ENCODE measurements at regions not wholly inside any gene's neighbourhood (a gene's known extent, or its start where the extent isn't known, plus 50 kb on each side); places are given as distances from the start of the nearest gene placed in this dataset.

DNA sequence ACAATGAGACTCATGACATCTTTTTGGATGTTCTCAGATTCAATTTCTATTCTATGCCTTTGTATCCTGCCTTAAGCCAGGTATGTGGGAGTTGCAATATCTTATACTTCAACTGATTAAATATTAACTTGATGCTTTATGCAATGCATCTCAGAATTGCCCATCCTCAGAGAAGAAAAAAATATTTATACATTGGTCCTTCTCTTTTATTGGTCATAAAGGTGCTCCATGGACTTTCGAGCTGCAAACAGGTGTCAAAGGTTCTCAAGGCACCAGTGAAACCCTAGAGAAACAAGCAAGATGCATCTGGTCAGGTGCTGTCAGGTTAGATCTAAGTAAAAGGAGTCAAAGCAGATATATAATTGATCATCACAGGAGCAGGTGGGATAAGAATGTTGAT lies 690.5 kb downstream of the PLCL1 start:
- no peak for TF ChIP-seq POLR2A (IDR thresholded peaks at IDR 0.05)
- TF ChIP-seq, protein P1, sequence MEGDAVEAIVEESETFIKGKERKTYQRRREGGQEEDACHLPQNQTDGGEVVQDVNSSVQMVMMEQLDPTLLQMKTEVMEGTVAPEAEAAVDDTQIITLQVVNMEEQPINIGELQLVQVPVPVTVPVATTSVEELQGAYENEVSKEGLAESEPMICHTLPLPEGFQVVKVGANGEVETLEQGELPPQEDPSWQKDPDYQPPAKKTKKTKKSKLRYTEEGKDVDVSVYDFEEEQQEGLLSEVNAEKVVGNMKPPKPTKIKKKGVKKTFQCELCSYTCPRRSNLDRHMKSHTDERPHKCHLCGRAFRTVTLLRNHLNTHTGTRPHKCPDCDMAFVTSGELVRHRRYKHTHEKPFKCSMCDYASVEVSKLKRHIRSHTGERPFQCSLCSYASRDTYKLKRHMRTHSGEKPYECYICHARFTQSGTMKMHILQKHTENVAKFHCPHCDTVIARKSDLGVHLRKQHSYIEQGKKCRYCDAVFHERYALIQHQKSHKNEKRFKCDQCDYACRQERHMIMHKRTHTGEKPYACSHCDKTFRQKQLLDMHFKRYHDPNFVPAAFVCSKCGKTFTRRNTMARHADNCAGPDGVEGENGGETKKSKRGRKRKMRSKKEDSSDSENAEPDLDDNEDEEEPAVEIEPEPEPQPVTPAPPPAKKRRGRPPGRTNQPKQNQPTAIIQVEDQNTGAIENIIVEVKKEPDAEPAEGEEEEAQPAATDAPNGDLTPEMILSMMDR (IDR thresholded peaks at IDR 0.05), result no peak
